OCI-LY7 (cell line): ENCODE measurements at regions not wholly inside any gene's neighbourhood (a gene's known extent, or its start where the extent isn't known, plus 50 kb on each side); places are given as distances from the start of the nearest gene placed in this dataset.

ENCODE experiments used
- CTCF ChIP-seq: fragments of 200-600 bp; sonication (generic); conservative IDR thresholded peaks from 2 replicates; pipeline ENCODE4 v1.5.1; 2014; ENCODE audit warnings: mild to moderate bottlenecking, antibody characterized with exemption, low read length, moderate library complexity, mixed read lengths
- EZH2phosphoT487 ChIP-seq: fragments of 200-600 bp; sonication (generic); IDR thresholded peaks from 2 replicates; pipeline ENCODE4 v1.6.1; 2018; ENCODE audit warnings: low read depth, borderline replicate concordance, mild to moderate bottlenecking, mixed run types, antibody characterized with exemption, low read length, moderate library complexity, mixed read lengths

- TF ChIP-seq CTCF (no peak), EZH2phosphoT487 (no peak)
Observed at GRCh38 chrY:8594657-8595056, 742.6 kb upstream of the TSPY4 start.
